22Rv1 (cell line): ENCODE measurements at regions not wholly inside any gene's neighbourhood (a gene's known extent, or its start where the extent isn't known, plus 50 kb on each side); places are given as distances from the start of the nearest gene placed in this dataset.

ENCODE experiments used
- H3K27ac ChIP-seq: fragments of 450-650 bp; 2 replicates; pipeline ENCODE4 v1.5.1; 2017
- CTCF ChIP-seq: fragments of 450-650 bp; IDR thresholded peaks from 2 replicates; pipeline ENCODE4 v1.5.1; 2017; ENCODE audit warnings: mild to moderate bottlenecking
- ZFX ChIP-seq: fragments of 450-650 bp; IDR thresholded peaks from 2 replicates; pipeline ENCODE4 v1.6.1; 2017; ENCODE audit warnings: antibody characterized with exemption, borderline replicate concordance

- TF ChIP-seq CTCF, result no peak
- TF ChIP-seq ZFX, result no peak
- no peak overlapping the region for H3K27ac ChIP-seq
These were observed 60.1 kb upstream of the MLN start for GRCh38 chr6:33863723-33864440.

GRCh38 chr6:33863084-33863483 is 59.3 kb upstream of the MLN start:
- TF ChIP-seq ZFX (no peak), CTCF (no peak)
- no peak overlapping the region for H3K27ac ChIP-seq

GRCh38 chr6:33862536-33862935 is 58.7 kb upstream of the MLN start:
- no peak overlapping the region for H3K27ac ChIP-seq
- no peak for TF ChIP-seq ZFX
- TF ChIP-seq CTCF, result no peak

DNA sequence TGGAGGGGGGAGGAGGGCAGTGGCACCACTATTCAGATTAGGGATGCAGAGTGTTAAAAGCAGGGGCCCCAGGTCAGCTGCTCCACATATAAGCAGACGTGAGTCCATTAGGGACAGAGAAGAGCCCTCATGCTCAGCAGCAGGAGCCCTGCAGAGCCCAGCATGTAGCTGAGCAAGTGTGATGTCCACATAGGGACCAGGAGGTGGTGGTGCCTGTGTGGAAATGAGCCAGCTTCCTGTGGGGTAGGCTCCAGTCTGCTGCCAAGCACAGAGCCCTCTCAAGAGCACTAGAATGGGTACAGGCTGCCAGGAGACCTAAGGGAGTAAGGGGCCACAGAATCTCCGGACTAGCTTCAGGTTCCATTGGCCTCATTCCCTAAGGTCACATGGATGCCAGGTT is 57.9 kb upstream of the MLN start:
- H3K27ac ChIP-seq, result no peak overlapping the region
- TF ChIP-seq ZFX (no peak), CTCF (no peak)

- TF ChIP-seq CTCF (no peak), ZFX (no peak)
- H3K27ac ChIP-seq, result no peak overlapping the region
These were observed 57.1 kb upstream of the MLN start for GRCh38 chr6:33860706-33861474.

- H3K27ac ChIP-seq, result no peak overlapping the region
- TF ChIP-seq ZFX, result no peak
- no peak for TF ChIP-seq CTCF
These were observed 56.2 kb upstream of the MLN start for GRCh38 chr6:33860006-33860405.

GRCh38 chr6:33858804-33859505 is 55.2 kb upstream of the MLN start:
- no peak for TF ChIP-seq CTCF
- no peak for TF ChIP-seq ZFX
- H3K27ac ChIP-seq, result no peak overlapping the region
